ENCODE measurements at regions not wholly inside any gene's neighbourhood (a gene's known extent, or its start where the extent isn't known, plus 50 kb on each side); places are given as distances from the start of the nearest gene placed in this dataset.

DNA sequence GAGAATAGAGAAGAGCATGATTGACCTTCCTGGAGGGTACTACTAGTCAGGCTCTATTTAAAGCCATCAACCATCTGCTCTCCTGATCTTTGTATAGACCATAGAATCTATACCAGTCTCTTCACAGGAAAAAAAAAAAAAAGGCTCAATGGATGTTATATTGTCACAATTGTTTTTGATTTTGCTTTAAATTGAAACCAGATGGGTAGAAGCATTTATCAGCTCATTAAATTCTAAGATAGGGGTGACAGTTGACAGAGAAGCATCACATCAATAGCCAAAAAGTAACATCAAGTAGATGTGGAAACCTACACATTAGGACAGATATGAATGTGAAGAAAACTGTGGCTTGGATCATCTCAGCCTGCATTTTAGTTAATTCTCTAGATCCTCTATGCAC, 558.9 kb upstream of the MBL2 start:
- TF ChIP-seq CTCF (IDR thresholded peaks at IDR 0.05 in 8 of 11, conservative IDR thresholded peaks at IDR 0.05 in 3 of 11) (no peak), POLR2A (IDR thresholded peaks at IDR 0.05) (no peak)
